ENCODE measurements at regions not wholly inside any gene's neighbourhood (a gene's known extent, or its start where the extent isn't known, plus 50 kb on each side); places are given as distances from the start of the nearest gene placed in this dataset.

- TF ChIP-seq, protein P1, sequence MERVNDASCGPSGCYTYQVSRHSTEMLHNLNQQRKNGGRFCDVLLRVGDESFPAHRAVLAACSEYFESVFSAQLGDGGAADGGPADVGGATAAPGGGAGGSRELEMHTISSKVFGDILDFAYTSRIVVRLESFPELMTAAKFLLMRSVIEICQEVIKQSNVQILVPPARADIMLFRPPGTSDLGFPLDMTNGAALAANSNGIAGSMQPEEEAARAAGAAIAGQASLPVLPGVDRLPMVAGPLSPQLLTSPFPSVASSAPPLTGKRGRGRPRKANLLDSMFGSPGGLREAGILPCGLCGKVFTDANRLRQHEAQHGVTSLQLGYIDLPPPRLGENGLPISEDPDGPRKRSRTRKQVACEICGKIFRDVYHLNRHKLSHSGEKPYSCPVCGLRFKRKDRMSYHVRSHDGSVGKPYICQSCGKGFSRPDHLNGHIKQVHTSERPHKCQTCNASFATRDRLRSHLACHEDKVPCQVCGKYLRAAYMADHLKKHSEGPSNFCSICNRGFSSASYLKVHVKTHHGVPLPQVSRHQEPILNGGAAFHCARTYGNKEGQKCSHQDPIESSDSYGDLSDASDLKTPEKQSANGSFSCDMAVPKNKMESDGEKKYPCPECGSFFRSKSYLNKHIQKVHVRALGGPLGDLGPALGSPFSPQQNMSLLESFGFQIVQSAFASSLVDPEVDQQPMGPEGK (CRISPR knock-in tag; IDR thresholded peaks at IDR 0.05; ENCODE audit: borderline replicate concordance): no peak
- no peak for TF ChIP-seq ARNTL (CRISPR knock-in tag; IDR thresholded peaks at IDR 0.05; ENCODE audit: borderline replicate concordance, low read depth)
- no peak for TF ChIP-seq ZC3H10 (CRISPR knock-in tag; IDR thresholded peaks at IDR 0.05)
- no peak for TF ChIP-seq ZFP30 (CRISPR knock-in tag; IDR thresholded peaks at IDR 0.05)
- TF ChIP-seq BACH2 (CRISPR knock-in tag; IDR thresholded peaks at IDR 0.05; ENCODE audit: borderline replicate concordance): no peak
- TF ChIP-seq ESRRG (CRISPR knock-in tag; IDR thresholded peaks at IDR 0.05): no peak
- TF ChIP-seq, protein P2, sequence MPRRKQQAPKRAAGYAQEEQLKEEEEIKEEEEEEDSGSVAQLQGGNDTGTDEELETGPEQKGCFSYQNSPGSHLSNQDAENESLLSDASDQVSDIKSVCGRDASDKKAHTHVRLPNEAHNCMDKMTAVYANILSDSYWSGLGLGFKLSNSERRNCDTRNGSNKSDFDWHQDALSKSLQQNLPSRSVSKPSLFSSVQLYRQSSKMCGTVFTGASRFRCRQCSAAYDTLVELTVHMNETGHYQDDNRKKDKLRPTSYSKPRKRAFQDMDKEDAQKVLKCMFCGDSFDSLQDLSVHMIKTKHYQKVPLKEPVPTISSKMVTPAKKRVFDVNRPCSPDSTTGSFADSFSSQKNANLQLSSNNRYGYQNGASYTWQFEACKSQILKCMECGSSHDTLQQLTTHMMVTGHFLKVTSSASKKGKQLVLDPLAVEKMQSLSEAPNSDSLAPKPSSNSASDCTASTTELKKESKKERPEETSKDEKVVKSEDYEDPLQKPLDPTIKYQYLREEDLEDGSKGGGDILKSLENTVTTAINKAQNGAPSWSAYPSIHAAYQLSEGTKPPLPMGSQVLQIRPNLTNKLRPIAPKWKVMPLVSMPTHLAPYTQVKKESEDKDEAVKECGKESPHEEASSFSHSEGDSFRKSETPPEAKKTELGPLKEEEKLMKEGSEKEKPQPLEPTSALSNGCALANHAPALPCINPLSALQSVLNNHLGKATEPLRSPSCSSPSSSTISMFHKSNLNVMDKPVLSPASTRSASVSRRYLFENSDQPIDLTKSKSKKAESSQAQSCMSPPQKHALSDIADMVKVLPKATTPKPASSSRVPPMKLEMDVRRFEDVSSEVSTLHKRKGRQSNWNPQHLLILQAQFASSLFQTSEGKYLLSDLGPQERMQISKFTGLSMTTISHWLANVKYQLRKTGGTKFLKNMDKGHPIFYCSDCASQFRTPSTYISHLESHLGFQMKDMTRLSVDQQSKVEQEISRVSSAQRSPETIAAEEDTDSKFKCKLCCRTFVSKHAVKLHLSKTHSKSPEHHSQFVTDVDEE (CRISPR knock-in tag; IDR thresholded peaks at IDR 0.05): no peak
Observed at GRCh38 chr2:111251711-111252110, 131.0 kb downstream of the BCL2L11 start.

Data from SK-N-SH treated with all-trans-retinoic acid at 6 μM for 48 hours (cell line).